ENCODE measurements at regions not wholly inside any gene's neighbourhood (a gene's known extent, or its start where the extent isn't known, plus 50 kb on each side); places are given as distances from the start of the nearest gene placed in this dataset.

DNA sequence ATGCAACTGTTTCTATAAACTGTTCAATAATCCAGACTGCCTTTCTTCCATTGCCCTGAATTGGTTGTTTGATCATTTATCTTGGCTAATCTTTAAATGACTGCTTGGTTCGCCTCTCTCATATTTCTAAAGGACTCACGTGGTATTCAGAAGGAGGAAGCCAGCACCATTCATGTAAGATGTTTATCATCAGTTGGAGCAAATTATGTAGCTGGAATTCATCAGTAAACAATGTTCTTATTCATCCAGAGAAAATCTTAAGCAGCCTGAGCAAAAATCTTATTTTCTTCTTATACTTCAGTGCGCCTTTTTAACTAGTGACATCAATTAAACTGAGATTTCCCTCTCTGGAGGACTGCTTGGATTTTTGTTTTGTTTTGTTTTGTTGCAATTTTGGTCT lies 538.7 kb upstream of the TMEM132C start:
- Mint-ChIP-seq H3K27me3 (ENCODE audit: insufficient read depth, low read depth) (no peaks in the 10 kb centered on the region), H3K9me3 (peaks cover 5% of the 10 kb centered on the region), H3K36me3 (no peaks in the 10 kb centered on the region), H3K27ac (no peak overlapping the region), H3K4me3 (no peak overlapping the region), H3K4me1 (no peaks in the 10 kb centered on the region)
- no peak overlapping the region for H2AFZ ChIP-seq (replicated peaks)
- no peak overlapping the region for H3K27ac ChIP-seq
- no peak overlapping the region for H3K4me2 ChIP-seq
- no peaks in the 10 kb centered on the region for H3K79me2 ChIP-seq (ENCODE audit: low read depth)
- no peaks in the 10 kb centered on the region for H3K9me3 ChIP-seq (ENCODE audit: low read depth)
- H3F3A ChIP-seq (ENCODE audit: low read depth) = no peaks in the 10 kb centered on the region
- no peaks in the 10 kb centered on the region for H3K27me3 ChIP-seq
- no peaks in the 10 kb centered on the region for H4K20me1 ChIP-seq (ENCODE audit: low read depth)
- no peaks in the 10 kb centered on the region for H3K4me1 ChIP-seq
- H3K9ac ChIP-seq = no peak overlapping the region
- no peak for TF ChIP-seq EZH2phosphoT487 (IDR thresholded peaks at IDR 0.05)
- no peak for DNase-seq (ENCODE audit: low spot score)
- H3K36me3 ChIP-seq = no peaks in the 10 kb centered on the region
- H3K4me3 ChIP-seq = no peak overlapping the region

DNA sequence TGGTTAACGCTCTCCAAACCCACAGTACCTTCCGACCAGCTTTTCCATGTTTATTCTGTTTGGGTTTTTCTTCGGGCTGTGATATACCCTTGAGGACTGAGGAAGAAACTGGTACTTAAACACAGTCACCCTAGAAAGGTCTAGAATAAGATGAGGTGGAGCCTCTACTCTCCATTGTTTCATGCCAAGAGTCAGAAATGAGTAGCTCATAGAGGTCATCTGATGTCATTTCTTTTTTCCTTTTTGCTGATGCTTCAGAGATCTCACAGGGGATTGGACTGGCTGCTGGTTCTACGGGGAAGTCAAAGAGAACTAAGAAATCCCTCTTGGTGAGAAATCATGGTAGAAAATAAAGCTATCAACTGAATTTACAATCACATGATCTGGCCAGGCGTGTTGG lies 538.2 kb upstream of the TMEM132C start:
- no peaks in the 10 kb centered on the region for H3K79me2 ChIP-seq (ENCODE audit: low read depth)
- no peaks in the 10 kb centered on the region for H3K4me1 Mint-ChIP-seq
- H3K4me2 ChIP-seq = no peak overlapping the region
- H3K4me3 Mint-ChIP-seq = no peak overlapping the region
- H3F3A ChIP-seq (ENCODE audit: low read depth) = no peaks in the 10 kb centered on the region
- H3K27ac ChIP-seq = no peak overlapping the region
- H3K27me3 ChIP-seq = no peaks in the 10 kb centered on the region
- TF ChIP-seq EZH2 (IDR thresholded peaks at IDR 0.05) = no peak
- TF ChIP-seq, protein P1, sequence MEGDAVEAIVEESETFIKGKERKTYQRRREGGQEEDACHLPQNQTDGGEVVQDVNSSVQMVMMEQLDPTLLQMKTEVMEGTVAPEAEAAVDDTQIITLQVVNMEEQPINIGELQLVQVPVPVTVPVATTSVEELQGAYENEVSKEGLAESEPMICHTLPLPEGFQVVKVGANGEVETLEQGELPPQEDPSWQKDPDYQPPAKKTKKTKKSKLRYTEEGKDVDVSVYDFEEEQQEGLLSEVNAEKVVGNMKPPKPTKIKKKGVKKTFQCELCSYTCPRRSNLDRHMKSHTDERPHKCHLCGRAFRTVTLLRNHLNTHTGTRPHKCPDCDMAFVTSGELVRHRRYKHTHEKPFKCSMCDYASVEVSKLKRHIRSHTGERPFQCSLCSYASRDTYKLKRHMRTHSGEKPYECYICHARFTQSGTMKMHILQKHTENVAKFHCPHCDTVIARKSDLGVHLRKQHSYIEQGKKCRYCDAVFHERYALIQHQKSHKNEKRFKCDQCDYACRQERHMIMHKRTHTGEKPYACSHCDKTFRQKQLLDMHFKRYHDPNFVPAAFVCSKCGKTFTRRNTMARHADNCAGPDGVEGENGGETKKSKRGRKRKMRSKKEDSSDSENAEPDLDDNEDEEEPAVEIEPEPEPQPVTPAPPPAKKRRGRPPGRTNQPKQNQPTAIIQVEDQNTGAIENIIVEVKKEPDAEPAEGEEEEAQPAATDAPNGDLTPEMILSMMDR (IDR thresholded peaks at IDR 0.05) = no peak
- TF ChIP-seq EZH2phosphoT487 (IDR thresholded peaks at IDR 0.05) = no peak
- no peak overlapping the region for H3K9ac ChIP-seq
- no peak overlapping the region for H3K27ac Mint-ChIP-seq
- H3K27me3 Mint-ChIP-seq (ENCODE audit: insufficient read depth, low read depth) = no peaks in the 10 kb centered on the region
- DNase-seq (ENCODE audit: low spot score) = no peak
- H3K9me3 ChIP-seq (ENCODE audit: low read depth) = no peaks in the 10 kb centered on the region
- H2AFZ ChIP-seq (replicated peaks) = no peak overlapping the region
- H3K9me3 Mint-ChIP-seq = peaks cover 5% of the 10 kb centered on the region
- H4K20me1 ChIP-seq (ENCODE audit: low read depth) = no peaks in the 10 kb centered on the region
- no peaks in the 10 kb centered on the region for H3K36me3 ChIP-seq
- H3K4me1 ChIP-seq = no peaks in the 10 kb centered on the region
- H3K36me3 Mint-ChIP-seq = no peaks in the 10 kb centered on the region
- no peak overlapping the region for H3K4me3 ChIP-seq

DNA sequence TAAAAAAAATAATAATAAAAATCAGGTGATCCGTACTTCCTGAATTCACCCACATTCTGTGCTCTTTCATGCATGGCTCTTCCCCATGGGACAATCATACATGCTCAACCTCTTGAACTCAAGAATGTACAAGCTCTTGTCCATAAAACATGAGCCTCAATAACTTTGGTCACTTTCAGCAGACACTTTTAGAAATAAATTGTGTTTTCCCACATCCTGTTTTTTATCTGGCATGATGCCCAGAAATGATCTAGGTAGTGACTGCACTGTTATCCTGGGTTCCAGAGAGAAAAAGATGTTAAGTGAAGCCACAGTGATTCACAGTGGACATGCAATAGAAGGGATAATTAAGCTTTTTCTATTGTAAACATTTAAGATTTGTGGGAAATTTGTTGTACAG lies 537.6 kb upstream of the TMEM132C start:
- Mint-ChIP-seq H3K27ac (no peak overlapping the region), H3K4me3 (no peak overlapping the region), H3K4me1 (no peaks in the 10 kb centered on the region), H3K9me3 (peaks cover 5% of the 10 kb centered on the region), H3K27me3 (ENCODE audit: insufficient read depth, low read depth) (no peaks in the 10 kb centered on the region), H3K36me3 (no peaks in the 10 kb centered on the region)
- Histone ChIP-seq H3K4me2 (no peak overlapping the region), H3K4me3 (no peak overlapping the region), H4K20me1 (ENCODE audit: low read depth) (no peaks in the 10 kb centered on the region), H3K27me3 (no peaks in the 10 kb centered on the region), H3K9ac (no peak overlapping the region), H3F3A (ENCODE audit: low read depth) (no peaks in the 10 kb centered on the region), H3K4me1 (no peaks in the 10 kb centered on the region), H3K9me3 (ENCODE audit: low read depth) (no peaks in the 10 kb centered on the region), H3K79me2 (ENCODE audit: low read depth) (no peaks in the 10 kb centered on the region), H3K36me3 (no peaks in the 10 kb centered on the region), H2AFZ (replicated peaks) (no peak overlapping the region), H3K27ac (no peak overlapping the region)
- TF ChIP-seq EZH2phosphoT487 (IDR thresholded peaks at IDR 0.05) = no peak
- TF ChIP-seq EZH2 (IDR thresholded peaks at IDR 0.05) = no peak
- TF ChIP-seq, protein P1 (IDR thresholded peaks at IDR 0.05) = no peak
- DNase-seq (ENCODE audit: low spot score) = no peak

DNA sequence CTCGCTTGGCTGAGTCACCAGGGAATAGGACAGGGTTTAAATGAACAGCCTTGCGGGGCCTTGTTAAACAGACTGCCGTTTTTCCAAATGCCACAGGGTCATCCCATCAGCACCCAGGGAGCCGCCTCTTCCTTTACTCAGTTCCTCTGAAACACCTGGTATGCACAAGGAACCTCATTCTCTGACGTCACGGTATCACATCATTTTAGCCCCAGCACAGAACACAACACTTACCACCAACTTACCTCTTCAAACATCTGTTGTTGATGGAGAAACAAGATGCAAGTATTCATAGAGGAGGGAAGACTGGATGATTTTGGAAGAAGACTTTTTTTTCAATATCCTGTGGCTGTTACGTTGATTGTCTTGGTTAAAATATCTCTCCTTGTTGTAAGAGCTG lies 535.3 kb upstream of the TMEM132C start:
- H3K4me1 ChIP-seq = no peaks in the 10 kb centered on the region
- no peak overlapping the region for H3K27ac ChIP-seq
- Mint-ChIP-seq H3K27ac (no peak overlapping the region), H3K4me1 (no peaks in the 10 kb centered on the region), H3K4me3 (no peak overlapping the region), H3K9me3 (peaks cover 5% of the 10 kb centered on the region), H3K36me3 (no peaks in the 10 kb centered on the region), H3K27me3 (ENCODE audit: insufficient read depth, low read depth) (no peaks in the 10 kb centered on the region)
- no peaks in the 10 kb centered on the region for H3K36me3 ChIP-seq
- no peaks in the 10 kb centered on the region for H4K20me1 ChIP-seq (ENCODE audit: low read depth)
- no peaks in the 10 kb centered on the region for H3K27me3 ChIP-seq
- TF ChIP-seq EZH2phosphoT487 (IDR thresholded peaks at IDR 0.05) = no peak
- no peak for TF ChIP-seq EZH2 (IDR thresholded peaks at IDR 0.05)
- TF ChIP-seq, protein P1 (IDR thresholded peaks at IDR 0.05) = no peak
- no peaks in the 10 kb centered on the region for H3K9me3 ChIP-seq (ENCODE audit: low read depth)
- no peak overlapping the region for H3K4me2 ChIP-seq
- DNase-seq (ENCODE audit: low spot score) = no peak
- no peak overlapping the region for H3K9ac ChIP-seq
- H3F3A ChIP-seq (ENCODE audit: low read depth) = no peaks in the 10 kb centered on the region
- H2AFZ ChIP-seq (replicated peaks) = no peak overlapping the region
- H3K4me3 ChIP-seq = no peak overlapping the region
- no peaks in the 10 kb centered on the region for H3K79me2 ChIP-seq (ENCODE audit: low read depth)
